Activated CD4-positive, alpha-beta T cell treated with anti-CD3 and anti-CD28 coated beads, Interleukin-2, amount 50 U/mL, for 1 hour (primary cell): ENCODE measurements at regions not wholly inside any gene's neighbourhood (a gene's known extent, or its start where the extent isn't known, plus 50 kb on each side); places are given as distances from the start of the nearest gene placed in this dataset.

Experiments used
- DNase-seq: peaks from one replicate; pipeline ENCODE4 v3.0.0-alpha.2; 2020

DNA sequence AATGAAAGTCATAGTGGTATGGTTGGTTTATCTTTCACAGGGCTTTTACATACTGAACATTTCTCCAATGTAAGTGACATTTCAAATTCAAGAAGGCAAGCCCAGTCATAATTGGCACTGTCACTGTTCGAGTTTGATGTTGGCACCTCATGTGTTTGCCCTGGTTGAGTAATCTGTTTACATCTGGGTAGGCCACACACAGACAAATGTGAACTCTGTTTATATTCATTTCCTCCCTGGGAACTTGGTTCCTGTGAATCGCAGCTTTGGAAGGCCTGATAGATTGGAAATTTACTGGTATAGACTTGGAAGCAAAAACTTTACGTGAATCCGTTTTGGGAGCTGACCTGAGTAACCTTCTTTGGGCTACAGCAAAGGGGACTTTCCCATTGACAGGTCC, 395.2 kb upstream of the AZI2 start:
- no peak for DNase-seq

- DNase-seq: no peak
Observed at GRCh38 chr3:28745436-28745835, 396.8 kb upstream of the AZI2 start.

- no peak for DNase-seq
Observed at GRCh38 chr3:28745916-28746617, 397.4 kb upstream of the AZI2 start.

DNA sequence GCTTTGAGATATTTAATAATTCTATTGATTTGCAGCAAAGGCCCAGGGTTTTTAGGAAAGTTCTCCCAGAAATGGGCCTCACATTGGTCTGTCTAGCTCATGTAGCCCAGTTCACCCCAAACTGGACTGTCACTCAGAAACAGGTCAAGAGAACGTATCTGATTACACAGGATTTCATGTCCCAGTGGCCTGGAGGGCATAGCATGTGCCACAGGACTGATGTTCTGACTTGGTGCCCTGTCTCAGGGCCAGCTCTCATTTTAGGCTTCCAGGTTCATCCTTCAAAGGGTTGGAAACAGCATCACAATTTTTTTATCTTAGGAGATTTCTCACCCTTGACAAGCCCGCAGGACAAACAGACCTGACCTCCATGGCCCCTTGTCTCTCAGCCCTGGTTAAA, 398.4 kb upstream of the AZI2 start:
- DNase-seq: no peak

DNA sequence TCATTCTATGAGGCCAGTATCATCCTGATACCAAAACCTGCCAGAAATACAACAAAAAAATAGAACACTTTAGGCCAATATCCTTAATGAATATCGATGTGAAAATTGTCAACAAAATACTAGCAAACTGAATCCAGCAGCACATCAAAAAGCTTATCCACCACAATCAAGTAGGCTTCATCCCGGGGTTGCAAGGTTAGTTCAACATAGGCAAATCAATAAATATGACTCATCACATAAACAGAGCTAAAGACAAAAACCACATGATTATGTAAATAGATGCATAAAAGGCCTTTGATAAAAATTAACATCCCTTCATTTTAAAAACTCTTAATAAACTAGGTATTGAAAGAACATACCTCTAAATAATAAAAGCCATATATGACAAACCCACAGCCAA, 403.2 kb upstream of the AZI2 start:
- no peak for DNase-seq

DNA sequence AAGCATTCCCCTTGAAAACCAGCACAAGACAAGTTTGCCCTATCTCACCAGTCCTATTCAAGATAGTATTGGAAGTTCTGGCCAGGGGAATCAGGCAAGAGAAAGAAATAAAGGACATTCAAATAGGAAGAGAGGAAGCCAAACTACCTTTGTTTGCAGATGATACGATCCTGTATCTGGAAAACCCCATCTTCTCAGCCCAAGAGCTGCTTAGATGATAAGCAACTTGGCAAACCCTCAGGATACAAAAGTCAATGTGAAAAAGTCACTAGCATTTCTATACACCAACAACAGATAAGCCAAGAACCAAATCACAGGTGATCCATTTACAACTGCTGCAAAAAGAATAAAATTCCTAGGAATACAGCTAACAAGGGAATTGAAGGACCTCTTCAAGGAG, 403.7 kb upstream of the AZI2 start:
- DNase-seq: no peak

- DNase-seq: no peak
Observed at GRCh38 chr3:28756056-28756455, 407.4 kb upstream of the AZI2 start.

DNA sequence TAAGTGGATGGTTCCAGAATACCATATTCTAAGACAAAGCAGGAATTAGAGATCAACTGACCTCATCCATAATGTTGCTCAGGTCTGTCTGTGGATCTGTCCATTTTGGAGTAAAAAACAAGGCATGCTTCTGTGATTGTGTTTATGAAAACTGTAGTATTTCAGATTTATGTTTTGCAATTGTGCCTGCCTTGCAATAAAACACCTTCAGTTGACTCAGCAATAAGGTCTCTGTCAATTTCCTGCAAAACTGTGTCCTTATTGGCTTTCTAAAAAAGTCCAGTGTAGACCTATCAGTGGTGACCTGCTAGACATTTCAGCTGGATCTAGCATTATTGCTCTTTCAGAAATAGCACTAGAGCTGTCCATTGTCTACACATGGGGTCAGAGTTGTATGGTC, 409.5 kb upstream of the AZI2 start:
- no peak for DNase-seq

GRCh38 chr3:28761375-28761774, 412.8 kb upstream of the AZI2 start:
- no peak for DNase-seq

GRCh38 chr3:28765194-28765593, 416.6 kb upstream of the AZI2 start:
- DNase-seq: no peak

- no peak for DNase-seq
Observed at GRCh38 chr3:28768439-28768838, 419.8 kb upstream of the AZI2 start.

DNA sequence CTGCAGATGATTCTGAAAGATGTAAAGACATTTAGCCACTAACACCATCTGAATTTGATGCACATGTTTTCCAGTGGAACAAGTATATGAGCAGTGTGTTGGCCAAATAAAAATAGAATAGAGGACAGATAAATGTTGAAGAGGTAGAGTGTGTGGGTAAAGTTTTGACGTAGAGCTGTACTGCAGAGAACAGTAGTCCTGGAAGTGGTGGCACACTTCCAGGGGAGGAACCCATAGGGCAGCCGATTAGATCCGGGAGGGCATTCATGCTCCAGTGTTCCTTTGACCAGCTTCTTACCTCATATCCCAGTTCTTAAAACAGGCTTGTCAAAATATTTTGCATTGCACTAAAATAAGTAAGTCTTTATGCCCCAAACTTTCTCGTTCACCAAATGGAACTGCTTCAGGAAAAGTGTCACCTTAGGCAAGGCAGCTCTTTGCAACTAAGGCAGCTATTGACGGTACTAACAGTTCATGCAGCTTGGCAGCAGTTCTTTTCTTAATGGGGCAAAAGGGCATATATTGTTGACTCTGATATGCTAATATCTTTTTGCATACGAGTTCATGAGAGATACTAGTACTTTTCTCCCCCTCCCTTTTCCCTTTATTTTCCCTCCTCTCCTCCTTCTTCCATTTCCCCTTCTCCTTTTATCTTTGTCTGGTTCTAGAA, 429.3 kb upstream of the AZI2 start:
- DNase-seq: no peak

DNA sequence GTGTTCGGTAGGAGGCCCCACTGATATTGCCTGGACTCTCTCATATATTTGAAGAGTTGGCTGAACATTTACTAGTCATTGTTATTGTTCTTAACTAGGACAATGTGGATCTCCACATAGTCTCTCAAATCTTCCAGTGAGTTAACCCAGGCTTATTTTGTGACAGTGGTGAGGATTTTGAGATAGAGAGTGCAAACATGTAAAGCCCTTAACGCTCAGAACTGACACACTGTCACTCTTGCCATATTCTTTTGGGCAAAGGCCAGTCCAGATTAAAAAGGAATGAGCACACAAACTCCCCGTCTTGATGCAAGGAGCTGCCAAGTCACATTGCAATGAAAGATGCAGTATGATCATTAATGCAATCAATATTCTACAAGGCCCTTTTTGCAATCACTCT, 431.9 kb upstream of the AZI2 start:
- DNase-seq: no peak

DNA sequence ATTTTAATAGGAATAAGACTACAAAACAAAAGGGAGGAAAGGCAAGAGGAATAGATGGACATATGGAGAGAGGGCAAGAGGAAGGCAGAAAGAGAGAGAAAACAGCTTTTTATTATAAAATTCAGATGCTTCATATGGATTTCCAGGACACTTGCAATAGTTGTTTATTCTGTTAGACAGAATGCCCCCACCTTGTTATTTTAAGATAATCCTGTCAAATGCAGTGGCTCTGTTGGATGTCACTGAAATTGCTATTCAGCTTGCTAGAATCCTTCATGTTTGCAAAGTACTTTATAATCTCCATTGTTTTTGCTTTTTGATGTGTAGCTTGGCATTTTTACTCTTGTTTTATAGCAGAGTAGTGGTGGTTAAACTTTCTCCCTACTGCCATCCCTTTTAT, 432.4 kb upstream of the AZI2 start:
- no peak for DNase-seq

GRCh38 chr3:28786446-28786845, 437.8 kb upstream of the AZI2 start:
- DNase-seq: no peak

DNA sequence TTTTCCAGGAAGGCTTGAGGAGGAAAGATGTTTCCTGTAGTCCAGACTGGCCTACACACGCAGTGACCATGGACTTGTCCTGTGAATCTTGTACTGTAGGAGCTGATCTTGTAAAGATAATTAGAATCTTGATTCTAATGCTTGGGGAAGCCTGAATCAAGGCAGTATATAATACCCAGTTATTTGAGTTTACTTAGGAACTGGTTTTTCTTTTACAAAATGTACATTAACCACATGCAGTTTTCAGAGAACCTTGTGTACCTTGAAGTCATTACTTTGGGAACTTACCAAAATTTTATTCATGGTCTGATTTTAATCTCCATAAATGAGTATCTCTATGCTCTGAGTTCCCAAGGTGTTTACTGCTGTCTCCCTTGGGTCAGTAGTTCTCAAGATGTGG, 439.9 kb upstream of the AZI2 start:
- DNase-seq: no peak

- no peak for DNase-seq
Observed at GRCh38 chr3:28791713-28792255, 443.2 kb upstream of the AZI2 start.

GRCh38 chr3:28792604-28793003, 444.0 kb upstream of the AZI2 start:
- no peak for DNase-seq

DNA sequence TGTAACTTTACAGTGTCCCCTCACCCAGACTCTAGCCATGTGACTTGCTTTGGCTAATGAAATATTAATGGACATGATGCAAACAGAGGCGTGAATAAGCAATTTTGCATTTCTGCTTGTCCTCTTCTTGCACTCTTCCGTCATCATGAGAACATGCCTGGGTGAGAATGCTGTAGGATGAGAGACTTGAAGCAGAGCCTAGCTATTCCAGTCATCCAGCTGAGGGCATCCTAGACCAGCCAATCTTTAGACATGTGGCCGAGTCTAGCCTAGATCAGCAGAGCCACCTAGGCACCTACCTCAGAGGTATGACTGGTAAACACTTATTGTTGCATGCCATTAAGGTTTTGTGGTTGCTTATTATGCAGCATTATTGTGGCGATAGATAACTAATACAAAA, 450.5 kb upstream of the AZI2 start:
- no peak for DNase-seq

DNA sequence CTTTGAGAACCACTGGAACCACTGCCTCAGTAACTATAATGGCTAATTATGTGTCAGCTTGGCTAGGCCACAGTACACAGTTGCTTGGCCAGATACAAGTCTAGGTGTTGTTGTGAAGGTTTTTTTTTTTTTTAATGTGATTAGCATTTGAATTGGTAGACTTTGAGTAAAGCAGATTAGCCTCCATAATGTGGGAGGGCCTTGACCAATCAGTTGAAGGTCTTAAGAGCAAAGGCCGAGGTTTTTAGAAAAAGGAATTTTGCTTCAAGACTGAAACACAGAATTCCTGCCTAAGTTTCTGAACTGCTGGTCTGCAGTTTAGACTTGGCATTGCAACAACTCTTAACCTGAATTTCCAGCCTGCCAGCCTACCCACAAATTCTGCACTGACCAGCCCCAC, 451.6 kb upstream of the AZI2 start:
- no peak for DNase-seq

- DNase-seq: no peak
Observed at GRCh38 chr3:28808068-28808467, 459.4 kb upstream of the AZI2 start.

GRCh38 chr3:28816017-28816416, 464.9 kb upstream of the RBMS3 start:
- no peak for DNase-seq

DNA sequence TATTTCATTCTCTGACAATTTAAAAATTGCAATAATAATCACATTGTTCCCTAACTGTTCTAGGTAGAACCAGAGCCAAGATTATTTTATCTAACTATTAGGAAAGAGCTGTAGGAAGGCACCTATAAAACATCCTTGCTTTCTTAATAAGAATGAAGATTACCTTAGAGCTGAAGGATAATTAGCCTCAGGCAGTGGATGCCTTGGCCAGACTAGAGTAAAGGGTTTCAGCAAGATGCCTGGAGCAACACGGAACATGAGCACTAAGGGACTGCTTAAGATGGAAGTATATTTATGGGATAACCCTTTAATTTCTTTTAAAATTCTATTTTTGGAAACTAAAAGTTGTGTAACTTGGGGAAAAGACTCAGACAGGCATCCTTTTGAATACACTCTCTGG, 456.6 kb upstream of the RBMS3 start:
- no peak for DNase-seq

- DNase-seq: no peak
Observed at GRCh38 chr3:28826840-28827239, 454.0 kb upstream of the RBMS3 start.

- no peak for DNase-seq
Observed at GRCh38 chr3:28835249-28835648, 445.6 kb upstream of the RBMS3 start.
